WI38 (cell line): ENCODE measurements at regions not wholly inside any gene's neighbourhood (a gene's known extent, or its start where the extent isn't known, plus 50 kb on each side); places are given as distances from the start of the nearest gene placed in this dataset.
"Not testable (repeated sequence)": the region's sequence is repeated elsewhere in the genome, so short reads cannot be mapped to it uniquely, and the experiment has no call there.

Source experiments
- H3K4me3 ChIP-seq: 2 replicates; pipeline ENCODE4 v1.5.1; 2011; ENCODE audit warnings: low read depth, mild to moderate bottlenecking, control low read depth, low read length
- CTCF ChIP-seq: IDR thresholded peaks from 2 replicates; pipeline ENCODE4 v1.5.1; 2012; ENCODE audit warnings: low read depth, mild to moderate bottlenecking, control low read depth, low read length

- no peak for TF ChIP-seq CTCF
- H3K4me3 ChIP-seq, result no peak overlapping the region
These were observed 423.8 kb downstream of the ARL4A start for GRCh38 chr7:13111230-13111629.

GRCh38 chr7:13114240-13114639 is 426.8 kb downstream of the ARL4A start:
- not testable (repeated sequence) for H3K4me3 ChIP-seq

GRCh38 chr7:13115157-13115772 is 427.8 kb downstream of the ARL4A start:
- TF ChIP-seq CTCF, result no peak
- no peak overlapping the region for H3K4me3 ChIP-seq

GRCh38 chr7:13115855-13116254 is 428.4 kb downstream of the ARL4A start:
- H3K4me3 ChIP-seq, result no peak overlapping the region
- no peak for TF ChIP-seq CTCF

GRCh38 chr7:13117103-13117502 is 429.7 kb downstream of the ARL4A start:
- TF ChIP-seq CTCF, result no peak
- no peak overlapping the region for H3K4me3 ChIP-seq

- no peak for TF ChIP-seq CTCF
- H3K4me3 ChIP-seq, result no peak overlapping the region
These were observed 430.2 kb downstream of the ARL4A start for GRCh38 chr7:13117592-13117991.

- H3K4me3 ChIP-seq, result not testable (repeated sequence)
These were observed 437.2 kb downstream of the ARL4A start for GRCh38 chr7:13124629-13125028.

- no peak for TF ChIP-seq CTCF
- H3K4me3 ChIP-seq, result no peak overlapping the region
These were observed 438.9 kb downstream of the ARL4A start for GRCh38 chr7:13126347-13126746.

- TF ChIP-seq CTCF, result no peak
- no peak overlapping the region for H3K4me3 ChIP-seq
These were observed 442.9 kb downstream of the ARL4A start for GRCh38 chr7:13130321-13130720.

GRCh38 chr7:13130906-13131305 is 443.5 kb downstream of the ARL4A start:
- not testable (repeated sequence) for H3K4me3 ChIP-seq
